Adrenal gland (tissue), 5 donors: ENCODE measurements at regions not wholly inside any gene's neighbourhood (a gene's known extent, or its start where the extent isn't known, plus 50 kb on each side); places are given as distances from the start of the nearest gene placed in this dataset.

Source experiments
- CTCF ChIP-seq, 6 experiments: fragments of 450-650 bp in 4 of 6; fragments of 200-600 bp in 2 of 6; sonication (generic) in 1 of 6; IDR thresholded peaks; 1 replicate in 5 of 6; 2 replicates in 1 of 6; pipeline versions ENCODE4 v1.5.1 to v1.8.0; 2016 to 2021; ENCODE audit warnings: antibody characterized with exemption in 6 of 6, mild to moderate bottlenecking in 2 of 6, moderate library complexity in 1 of 6
- POLR2A ChIP-seq, 2 donors: fragments of 450-650 bp; IDR thresholded peaks; one replicate each; pipeline ENCODE4 v1.6.1; 2017; ENCODE audit warnings: antibody characterized with exemption in 2 of 2, mild to moderate bottlenecking in 2 of 2, moderate library complexity in 1 of 2
- donor health status: DM: no; HTN: no; CAD: no.

- TF ChIP-seq CTCF (IDR thresholded peaks at IDR 0.05) (no peak), POLR2A (IDR thresholded peaks at IDR 0.05) (no peak)
These were observed 195.3 kb upstream of the CDH2 start for GRCh38 chr18:28372186-28372585.
